Glutamatergic neuron (in vitro differentiated cells): ENCODE measurements at regions not wholly inside any gene's neighbourhood (a gene's known extent, or its start where the extent isn't known, plus 50 kb on each side); places are given as distances from the start of the nearest gene placed in this dataset.

ENCODE experiments used
- DNase-seq: peaks from one replicate; pipeline ENCODE4 v3.0.0; 2022
- H3K27ac Mint-ChIP-seq: one replicate; pipeline ENCODE4 v1.8.0; 2020; ENCODE audit warnings: mild to moderate bottlenecking, mixed read lengths, inconsistent platforms; ENCODE audit not compliant: unreplicated experiment
- H3K27me3 Mint-ChIP-seq: one replicate; pipeline ENCODE4 v1.8.0; 2020; ENCODE audit warnings: mild to moderate bottlenecking, moderate library complexity, mixed read lengths, inconsistent platforms; ENCODE audit not compliant: unreplicated experiment
- H3K36me3 Mint-ChIP-seq: one replicate; pipeline ENCODE4 v1.8.0; 2020; ENCODE audit warnings: mild to moderate bottlenecking, mixed read lengths, inconsistent platforms; ENCODE audit not compliant: unreplicated experiment
- H3K4me1 Mint-ChIP-seq: one replicate; pipeline ENCODE4 v1.8.0; 2020; ENCODE audit warnings: mild to moderate bottlenecking, low read depth, mixed read lengths, inconsistent platforms; ENCODE audit not compliant: unreplicated experiment
- H3K4me3 Mint-ChIP-seq: one replicate; pipeline ENCODE4 v1.8.0; 2020; ENCODE audit warnings: mild to moderate bottlenecking, mixed read lengths, inconsistent platforms; ENCODE audit not compliant: unreplicated experiment
- H3K9me3 Mint-ChIP-seq: one replicate; pipeline ENCODE4 v1.8.0; 2020; ENCODE audit warnings: mild to moderate bottlenecking, moderate library complexity, mixed read lengths, inconsistent platforms; ENCODE audit not compliant: unreplicated experiment
- TF ChIP-seq, protein P1 (sequence below): fragments of 200-600 bp; sonication (generic); IDR thresholded peaks from one replicate; pipeline ENCODE4 v1.5.0; 2021; ENCODE audit not compliant: partially characterized antibody, unreplicated experiment

DNA sequence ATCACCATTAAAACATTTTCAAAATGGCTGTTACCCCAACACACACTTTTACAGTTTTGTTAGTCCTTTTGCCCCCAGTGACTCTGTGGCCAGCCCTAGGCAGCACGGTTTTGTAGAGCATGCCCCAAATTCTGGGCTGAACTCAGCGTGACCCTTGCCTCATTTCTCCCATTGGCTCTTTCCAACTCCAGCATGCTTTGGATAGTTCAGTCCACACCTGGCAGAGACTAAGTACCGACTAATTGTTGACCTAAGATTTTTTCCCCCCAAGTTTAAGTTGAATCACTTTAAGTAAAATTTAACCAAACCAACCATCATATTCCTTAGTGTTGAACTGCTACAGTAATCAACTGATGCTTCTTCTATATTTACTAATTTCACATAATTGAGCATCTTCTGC is 62.4 kb upstream of the LRRC8B start:
- Mint-ChIP-seq H3K4me1 (no peaks in the 10 kb centered on the region), H3K27ac (no peak overlapping the region), H3K27me3 (no peaks in the 10 kb centered on the region), H3K9me3 (no peaks in the 10 kb centered on the region), H3K36me3 (no peaks in the 10 kb centered on the region), H3K4me3 (no peak overlapping the region)
- no peak for DNase-seq
- TF ChIP-seq, protein P1, sequence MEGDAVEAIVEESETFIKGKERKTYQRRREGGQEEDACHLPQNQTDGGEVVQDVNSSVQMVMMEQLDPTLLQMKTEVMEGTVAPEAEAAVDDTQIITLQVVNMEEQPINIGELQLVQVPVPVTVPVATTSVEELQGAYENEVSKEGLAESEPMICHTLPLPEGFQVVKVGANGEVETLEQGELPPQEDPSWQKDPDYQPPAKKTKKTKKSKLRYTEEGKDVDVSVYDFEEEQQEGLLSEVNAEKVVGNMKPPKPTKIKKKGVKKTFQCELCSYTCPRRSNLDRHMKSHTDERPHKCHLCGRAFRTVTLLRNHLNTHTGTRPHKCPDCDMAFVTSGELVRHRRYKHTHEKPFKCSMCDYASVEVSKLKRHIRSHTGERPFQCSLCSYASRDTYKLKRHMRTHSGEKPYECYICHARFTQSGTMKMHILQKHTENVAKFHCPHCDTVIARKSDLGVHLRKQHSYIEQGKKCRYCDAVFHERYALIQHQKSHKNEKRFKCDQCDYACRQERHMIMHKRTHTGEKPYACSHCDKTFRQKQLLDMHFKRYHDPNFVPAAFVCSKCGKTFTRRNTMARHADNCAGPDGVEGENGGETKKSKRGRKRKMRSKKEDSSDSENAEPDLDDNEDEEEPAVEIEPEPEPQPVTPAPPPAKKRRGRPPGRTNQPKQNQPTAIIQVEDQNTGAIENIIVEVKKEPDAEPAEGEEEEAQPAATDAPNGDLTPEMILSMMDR = no peak

DNA sequence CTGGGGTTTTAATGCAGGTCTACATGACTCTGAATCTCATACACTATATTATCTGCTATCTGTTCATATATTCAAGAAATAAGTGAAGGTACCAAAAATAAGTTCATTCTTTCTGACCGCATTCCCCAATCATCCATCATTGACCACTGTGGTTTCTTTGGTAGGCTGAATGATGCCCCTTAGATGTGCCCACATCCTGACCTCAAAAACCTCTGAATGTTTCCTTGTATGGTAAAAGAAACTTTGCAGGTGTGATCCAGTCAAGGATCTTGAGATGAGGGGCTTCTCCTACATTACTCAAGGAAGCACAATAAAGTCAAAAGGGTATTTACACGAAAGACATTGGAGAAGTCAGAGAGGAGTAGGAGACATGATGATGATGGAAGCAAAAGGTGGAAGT is 60.6 kb upstream of the LRRC8B start:
- Mint-ChIP-seq H3K4me3 (no peak overlapping the region), H3K27me3 (no peaks in the 10 kb centered on the region), H3K9me3 (no peaks in the 10 kb centered on the region), H3K4me1 (no peaks in the 10 kb centered on the region), H3K36me3 (no peaks in the 10 kb centered on the region), H3K27ac (no peak overlapping the region)
- DNase-seq = no peak
- TF ChIP-seq, protein P1 = no peak

DNA sequence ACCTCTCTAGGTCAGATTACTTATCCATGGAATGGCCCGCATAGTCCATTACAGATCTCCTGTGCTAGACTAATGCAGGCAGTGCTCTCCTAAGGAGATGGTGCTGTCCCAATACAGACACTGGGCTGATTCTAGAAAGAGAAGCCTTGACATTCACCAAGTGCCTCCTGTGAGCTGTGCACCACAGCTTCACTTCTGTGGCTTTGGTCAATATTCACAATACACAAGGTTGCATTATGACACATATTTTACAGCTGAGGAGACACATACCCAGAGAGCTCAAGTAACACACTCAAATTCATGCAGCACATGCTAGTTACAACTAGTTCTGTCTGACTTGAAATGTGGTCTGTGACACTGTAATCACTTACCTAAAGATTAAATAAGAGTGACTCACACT is 59.4 kb upstream of the LRRC8B start:
- H3K4me1 Mint-ChIP-seq = no peaks in the 10 kb centered on the region
- TF ChIP-seq, protein P1 = no peak
- no peak for DNase-seq
- H3K27me3 Mint-ChIP-seq = no peaks in the 10 kb centered on the region
- H3K4me3 Mint-ChIP-seq = no peak overlapping the region
- H3K36me3 Mint-ChIP-seq = no peaks in the 10 kb centered on the region
- no peaks in the 10 kb centered on the region for H3K9me3 Mint-ChIP-seq
- H3K27ac Mint-ChIP-seq = no peak overlapping the region

DNA sequence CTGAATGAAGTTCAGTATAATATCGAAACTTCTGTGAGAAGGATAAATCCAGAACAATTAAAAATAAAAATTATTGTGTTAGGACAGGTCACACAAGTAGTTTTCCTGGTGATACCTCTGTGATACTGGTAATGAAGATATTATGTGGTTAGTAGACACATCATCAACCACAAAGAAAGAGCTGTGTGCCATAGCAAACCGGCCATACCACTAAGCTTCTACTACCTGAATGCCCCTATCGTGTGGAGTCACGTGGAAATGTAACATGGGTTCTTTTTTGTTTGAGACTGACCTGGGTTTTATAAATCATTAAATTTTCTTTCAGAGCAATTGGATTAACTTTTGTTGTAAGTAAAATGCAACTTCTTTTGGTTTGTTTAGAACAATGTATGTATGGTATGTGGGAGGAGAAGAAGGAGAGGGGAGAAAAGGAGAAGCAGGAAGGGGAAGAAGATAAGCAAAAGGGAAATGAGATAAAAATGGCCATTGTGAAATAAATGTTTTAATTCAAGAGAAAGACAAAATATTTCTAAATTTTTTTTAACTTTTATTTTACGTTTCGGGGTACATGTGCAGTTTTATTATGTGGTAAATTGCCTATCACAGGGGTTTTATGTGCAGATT is 58.2 kb upstream of the LRRC8B start:
- no peak for DNase-seq
- H3K4me3 Mint-ChIP-seq = no peak overlapping the region
- no peaks in the 10 kb centered on the region for H3K36me3 Mint-ChIP-seq
- H3K27ac Mint-ChIP-seq = no peak overlapping the region
- no peaks in the 10 kb centered on the region for H3K4me1 Mint-ChIP-seq
- no peaks in the 10 kb centered on the region for H3K9me3 Mint-ChIP-seq
- H3K27me3 Mint-ChIP-seq = no peaks in the 10 kb centered on the region
- TF ChIP-seq, protein P1 = no peak

DNA sequence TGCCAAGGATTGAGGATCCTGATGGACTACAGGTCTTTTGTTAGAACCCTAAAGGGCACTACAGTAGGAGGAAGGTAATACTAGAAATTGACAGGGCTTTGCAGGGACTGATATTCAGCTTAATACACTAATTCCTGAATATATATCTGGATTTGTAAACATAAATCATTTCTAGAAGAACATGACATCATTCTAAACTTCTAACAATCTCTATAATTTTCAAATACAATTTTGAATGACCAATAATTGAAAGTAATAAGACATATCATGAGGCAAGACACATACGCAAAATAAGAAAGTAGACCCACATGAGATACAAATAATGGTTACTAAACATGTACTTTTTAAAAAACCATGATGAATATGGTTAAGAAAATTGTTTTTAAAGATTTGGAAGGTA is 52.4 kb upstream of the LRRC8B start:
- Mint-ChIP-seq H3K36me3 (peaks cover 8% of the 10 kb centered on the region), H3K4me3 (no peak overlapping the region), H3K9me3 (peaks cover 2% of the 10 kb centered on the region), H3K27ac (no peak overlapping the region), H3K4me1 (no peaks in the 10 kb centered on the region), H3K27me3 (no peaks in the 10 kb centered on the region)
- DNase-seq = no peak
- TF ChIP-seq, protein P1 = no peak
